NCI-H187 treated with DMSO at 0.1 percent for 48 hours (cell line): ENCODE measurements at regions not wholly inside any gene's neighbourhood (a gene's known extent, or its start where the extent isn't known, plus 50 kb on each side); places are given as distances from the start of the nearest gene placed in this dataset.
"Not testable (repeated sequence)": the region's sequence is repeated elsewhere in the genome, so short reads cannot be mapped to it uniquely, and the experiment has no call there.

ENCODE experiments used
- DNase-seq: peaks from one replicate; lab custom pipeline; 2025; lab: John Stamatoyannopoulos, UW

- no peak for DNase-seq
These were observed 496.1 kb upstream of the CCDC54 start for GRCh38 chr3:106881186-106881585.

GRCh38 chr3:106882297-106882696 lies 494.9 kb upstream of the CCDC54 start:
- DNase-seq = no peak

GRCh38 chr3:106906074-106906473 lies 471.2 kb upstream of the CCDC54 start:
- DNase-seq = no peak

- DNase-seq = no peak
These were observed 468.9 kb upstream of the CCDC54 start for GRCh38 chr3:106908181-106908938.

GRCh38 chr3:106913111-106913698 lies 464.0 kb upstream of the CCDC54 start:
- no peak for DNase-seq

DNA sequence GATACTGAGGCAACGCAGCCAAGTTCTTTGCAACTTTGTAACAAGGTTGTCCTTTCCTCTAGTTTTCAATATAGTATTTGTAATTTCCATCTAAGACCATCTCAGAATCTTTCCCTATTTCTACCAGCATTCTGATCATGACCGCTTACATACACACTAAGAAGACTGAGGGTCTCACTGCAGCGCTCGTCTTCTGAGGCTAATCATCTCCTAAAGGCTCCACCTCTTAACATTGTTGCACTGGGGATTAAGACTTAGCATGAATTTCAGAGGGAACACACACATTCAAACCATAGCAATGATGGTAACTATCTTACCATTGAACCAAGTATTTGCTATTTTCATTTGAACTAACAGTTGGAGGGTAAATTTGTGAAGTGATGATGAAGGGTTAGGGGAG lies 463.3 kb upstream of the CCDC54 start:
- no peak for DNase-seq

DNA sequence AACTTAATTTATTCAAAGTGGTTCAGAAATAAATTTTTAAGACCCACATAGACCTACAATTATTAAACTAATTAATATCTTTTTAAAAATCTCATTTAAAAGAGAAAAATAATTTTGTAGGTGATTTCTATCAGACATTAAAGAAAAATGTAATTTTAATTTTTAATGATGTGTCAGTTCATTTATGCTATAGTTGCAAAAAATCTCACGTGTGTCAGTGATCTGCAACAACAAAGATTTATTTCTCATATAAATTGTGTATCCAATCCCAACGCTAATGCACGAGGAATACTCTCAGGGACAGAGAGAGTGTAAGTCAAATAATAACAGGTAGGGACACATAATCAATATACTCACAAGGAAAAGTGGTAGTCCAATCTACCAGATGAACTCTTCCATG lies 456.6 kb upstream of the CCDC54 start:
- no peak for DNase-seq

DNA sequence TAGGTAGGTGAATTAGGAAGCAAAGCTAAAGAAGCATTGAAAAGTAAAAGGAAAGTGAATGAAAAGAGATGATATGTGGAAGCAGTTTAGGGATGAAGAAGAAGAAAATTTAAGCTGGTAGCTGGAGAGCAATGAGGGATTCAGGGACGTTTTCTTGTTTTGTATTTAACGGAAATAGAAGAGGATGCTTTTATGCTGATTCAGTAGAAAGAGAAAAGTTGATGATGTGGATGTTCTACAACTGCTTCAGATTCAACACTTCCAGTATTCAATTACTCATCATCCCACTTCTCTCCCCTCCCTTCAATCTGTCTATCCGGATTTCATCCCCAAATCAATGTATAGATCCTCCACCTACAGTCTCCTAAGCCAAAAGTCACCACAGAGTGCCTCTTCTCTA lies 448.2 kb upstream of the CCDC54 start:
- no peak for DNase-seq

- no peak for DNase-seq
These were observed 447.2 kb upstream of the CCDC54 start for GRCh38 chr3:106930086-106930485.

- no peak for DNase-seq
These were observed 445.3 kb upstream of the CCDC54 start for GRCh38 chr3:106931904-106932303.

DNA sequence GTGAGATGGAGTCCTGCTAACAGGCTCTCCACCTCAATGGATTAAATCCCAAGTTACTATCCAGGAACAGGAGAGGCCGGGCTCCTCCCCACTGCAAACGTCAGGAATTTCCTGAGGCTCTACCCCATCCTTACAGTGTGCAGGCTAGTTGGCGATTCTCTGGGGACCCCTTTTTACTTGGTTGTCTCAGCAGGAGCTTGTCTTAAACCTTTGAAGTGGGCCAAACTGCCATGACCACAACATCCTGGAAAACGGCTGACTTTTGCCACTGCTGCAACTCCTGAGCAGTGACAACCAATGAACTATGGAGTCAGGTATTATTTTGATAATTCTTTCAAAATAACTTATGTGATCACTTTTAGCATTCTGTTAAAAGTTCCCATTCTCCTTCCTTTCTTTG lies 440.9 kb upstream of the CCDC54 start:
- DNase-seq = no peak

- DNase-seq = no peak
These were observed 435.2 kb upstream of the CCDC54 start for GRCh38 chr3:106942051-106942450.

DNA sequence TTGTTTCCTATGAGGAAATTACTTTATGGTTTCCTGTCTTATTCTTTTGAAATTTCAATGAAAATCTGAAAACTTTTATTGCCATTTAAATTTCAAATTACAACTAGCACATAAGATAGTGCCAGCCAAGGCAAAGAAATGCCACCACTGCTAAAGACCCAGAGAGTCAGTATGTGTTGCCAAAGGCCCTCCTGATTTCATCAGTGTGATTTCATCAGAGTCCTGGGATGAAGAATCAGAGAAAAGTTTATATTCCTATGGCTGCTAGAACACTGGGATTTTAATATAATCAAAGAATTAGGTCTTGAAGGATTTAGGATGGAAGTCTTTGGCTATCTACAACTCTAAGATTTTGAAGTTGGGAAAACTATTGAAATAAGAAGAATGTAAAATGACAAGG lies 434.2 kb upstream of the CCDC54 start:
- no peak for DNase-seq

DNA sequence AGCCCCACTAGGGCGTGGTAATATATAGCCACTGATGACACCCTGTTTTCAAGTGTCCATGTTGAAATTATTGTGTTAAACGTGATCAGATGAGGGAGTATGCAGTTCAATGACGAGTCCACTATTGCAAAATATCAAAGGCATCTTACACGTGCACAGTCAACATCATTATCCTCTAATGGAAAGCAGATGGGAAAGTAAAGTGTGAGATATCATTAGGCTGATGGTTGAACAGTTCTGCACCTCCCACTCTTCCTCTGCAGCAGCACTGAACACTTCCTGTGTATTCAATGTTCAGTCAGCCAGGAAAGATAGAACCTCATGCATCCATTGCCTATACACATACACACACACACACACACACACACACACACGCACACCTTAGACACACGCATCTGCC lies 431.8 kb upstream of the CCDC54 start:
- no peak for DNase-seq

DNA sequence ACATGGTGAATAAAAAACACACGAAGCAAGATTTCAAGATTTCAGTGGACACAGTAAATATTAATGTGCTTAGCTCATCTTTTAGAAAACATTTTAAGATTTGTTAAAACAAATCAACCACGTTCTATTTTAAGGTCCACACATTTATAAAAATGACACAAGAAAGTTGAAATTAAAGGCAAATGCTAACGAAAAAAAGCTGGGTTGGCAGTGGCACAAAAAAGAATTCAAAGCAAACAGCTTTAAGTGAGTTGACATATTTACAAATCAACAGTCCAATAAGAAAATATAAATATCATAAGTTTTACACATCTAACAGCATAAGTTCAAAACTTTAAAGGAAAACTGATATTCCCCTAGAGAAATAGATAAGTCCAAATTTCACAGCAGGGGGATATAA lies 430.4 kb upstream of the CCDC54 start:
- DNase-seq = no peak

- no peak for DNase-seq
These were observed 420.2 kb upstream of the CCDC54 start for GRCh38 chr3:106957029-106957428.

- no peak for DNase-seq
These were observed 414.2 kb upstream of the CCDC54 start for GRCh38 chr3:106962993-106963392.

- DNase-seq = no peak
These were observed 413.8 kb upstream of the CCDC54 start for GRCh38 chr3:106963442-106963841.

DNA sequence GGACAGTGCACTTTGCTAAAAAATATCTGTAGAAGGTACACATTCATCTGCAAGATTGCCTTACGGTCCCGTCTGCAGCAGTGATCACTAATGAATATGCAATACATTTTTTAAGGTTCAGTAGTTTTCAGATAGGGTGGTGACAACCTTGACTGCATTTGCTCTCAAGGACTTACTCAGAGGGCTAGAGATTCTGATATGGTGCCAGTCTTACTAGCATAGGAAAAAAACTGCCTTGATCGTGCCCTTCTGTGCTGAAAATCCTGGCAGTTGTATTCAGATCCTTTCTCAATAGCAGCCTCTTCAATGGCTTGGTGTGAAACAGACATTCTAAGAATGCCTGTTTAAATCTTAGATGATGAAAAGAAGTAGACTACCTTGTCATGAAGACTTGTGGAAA lies 411.9 kb upstream of the CCDC54 start:
- no peak for DNase-seq

DNA sequence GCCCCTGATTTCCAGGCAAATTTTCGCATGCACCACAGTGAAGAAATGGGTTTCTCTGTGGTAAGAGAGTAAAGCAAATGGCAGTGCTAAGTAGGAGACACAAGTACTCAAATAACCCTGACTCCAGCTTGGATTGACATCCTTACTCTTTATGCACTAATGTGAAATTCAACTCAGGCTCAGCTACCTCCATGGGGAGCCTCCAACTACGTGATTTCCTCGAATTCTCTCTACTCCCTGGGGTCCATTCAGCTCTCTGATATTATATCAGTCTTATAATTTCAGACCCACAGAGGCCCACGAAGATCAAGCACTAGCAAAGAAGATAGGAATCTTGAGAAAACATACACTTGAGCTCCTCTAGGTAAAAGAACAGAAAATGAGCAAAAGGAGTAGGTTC lies 407.6 kb upstream of the CCDC54 start:
- DNase-seq = no peak

- DNase-seq = no peak
These were observed 395.8 kb upstream of the CCDC54 start for GRCh38 chr3:106981392-106981791.

- no peak for DNase-seq
These were observed 391.5 kb upstream of the CCDC54 start for GRCh38 chr3:106985721-106986120.

GRCh38 chr3:106998841-106999682 lies 378.2 kb upstream of the CCDC54 start:
- DNase-seq = not testable (repeated sequence)
